ENCODE measurements at regions not wholly inside any gene's neighbourhood (a gene's known extent, or its start where the extent isn't known, plus 50 kb on each side); places are given as distances from the start of the nearest gene placed in this dataset.

DNA sequence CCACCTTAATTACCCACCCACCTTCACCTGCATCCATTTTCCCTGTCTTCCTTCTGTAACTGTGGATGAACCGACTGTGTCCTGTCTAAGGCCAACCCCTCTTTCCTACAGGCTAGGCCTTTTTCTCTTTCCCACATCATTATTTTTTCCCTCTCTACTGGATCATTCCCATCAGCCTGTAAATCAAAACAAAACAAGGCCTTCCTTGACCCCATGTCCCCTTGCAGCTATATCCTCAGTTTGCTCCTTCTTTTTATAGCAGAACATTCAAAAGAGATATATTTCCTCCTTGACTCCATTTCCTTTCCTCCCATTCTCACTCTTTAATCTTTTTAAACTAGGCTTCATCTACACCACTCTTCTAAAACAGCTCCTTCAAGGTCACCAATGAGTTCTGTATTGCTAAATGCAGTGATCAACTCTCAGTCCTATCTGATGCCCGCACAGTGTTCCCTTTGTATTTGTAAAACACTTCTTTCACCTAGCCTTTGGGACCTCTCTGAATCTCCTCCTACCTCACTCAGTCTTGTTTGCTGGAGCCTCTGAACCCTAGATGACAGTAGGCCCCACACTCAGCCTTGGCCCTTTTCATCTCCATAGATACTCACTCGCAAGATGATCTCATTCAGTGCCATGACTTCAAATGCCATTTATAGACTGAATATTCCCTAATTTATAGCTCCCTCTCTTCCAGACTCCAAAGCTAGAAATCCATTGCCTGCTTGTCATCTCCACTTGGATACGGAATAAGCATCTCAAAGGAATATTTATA lies 55.7 kb downstream of the CXCR4 start:
- DNase-seq (ENCODE audit: low spot score) (no peak), ATAC-seq (no peak)
- H3K36me3 Mint-ChIP-seq: no peaks in the 10 kb centered on the region
- no peaks in the 10 kb centered on the region for H3K9me3 Mint-ChIP-seq
- peaks cover 21 to 32% of the 10 kb centered on the region in 2 donors for H3K4me1 Mint-ChIP-seq (ENCODE audit: low read depth in 2 of 2)
- no peak overlapping the region for H3K4me3 Mint-ChIP-seq
- H3K27ac Mint-ChIP-seq: peak overlapping the region in 1 of 2 donors; percentile 1
- H3K27me3 Mint-ChIP-seq: peaks cover 0 to 4% of the 10 kb centered on the region in 2 donors

DNA sequence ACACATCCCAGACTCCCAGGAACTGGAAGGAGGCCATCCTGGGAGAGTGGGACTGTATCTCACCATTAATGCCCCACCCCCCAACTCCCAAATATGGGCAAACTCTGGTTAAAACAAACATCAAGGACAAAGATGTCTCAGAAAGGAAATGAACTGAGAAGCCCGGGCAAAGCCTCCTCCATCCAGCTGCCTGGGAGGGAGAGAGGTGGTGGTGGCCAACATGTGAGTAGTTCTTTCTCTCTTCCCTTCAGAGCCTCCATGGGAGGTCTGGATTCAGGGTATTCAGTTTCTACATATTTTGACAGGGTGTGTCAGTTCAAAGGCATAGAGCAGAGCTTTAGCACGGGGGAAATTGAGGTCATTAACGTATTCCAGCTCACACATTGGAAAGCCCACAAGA lies 57.5 kb downstream of the CXCR4 start:
- H3K27me3 Mint-ChIP-seq: no peaks in the 10 kb centered on the region
- no peaks in the 10 kb centered on the region for H3K9me3 Mint-ChIP-seq
- H3K36me3 Mint-ChIP-seq: no peaks in the 10 kb centered on the region
- H3K4me1 Mint-ChIP-seq (ENCODE audit: low read depth in 2 of 2): peaks cover 31 to 42% of the 10 kb centered on the region in 2 donors
- H3K27ac Mint-ChIP-seq: no peak overlapping the region
- ATAC-seq (no peak), DNase-seq (ENCODE audit: low spot score) (no peak)
- H3K4me3 Mint-ChIP-seq: no peak overlapping the region

GRCh38 chr2:136059036-136059472 lies 58.9 kb downstream of the CXCR4 start:
- H3K27me3 Mint-ChIP-seq: no peaks in the 10 kb centered on the region
- H3K9me3 Mint-ChIP-seq: no peaks in the 10 kb centered on the region
- peaks cover 4% of the 10 kb centered on the region for H3K36me3 Mint-ChIP-seq
- peaks cover 30 to 46% of the 10 kb centered on the region in 2 donors for H3K4me1 Mint-ChIP-seq (ENCODE audit: low read depth in 2 of 2)
- H3K27ac Mint-ChIP-seq: peak overlapping the region; percentile 35 to 92
- no peak for DNase-seq (ENCODE audit: low spot score)
- H3K4me3 Mint-ChIP-seq: peak overlapping the region; percentile 7
- no peak for ATAC-seq

GRCh38 chr2:136058262-136058661 lies 59.7 kb downstream of the CXCR4 start:
- Mint-ChIP-seq H3K27me3 (no peaks in the 10 kb centered on the region), H3K27ac (peak overlapping the region; percentile 92 to 93), H3K4me3 (no peak overlapping the region), H3K36me3 (peaks cover 4% of the 10 kb centered on the region), H3K4me1 (ENCODE audit: low read depth in 2 of 2) (peaks cover 30 to 46% of the 10 kb centered on the region in 2 donors), H3K9me3 (no peaks in the 10 kb centered on the region)
- DNase-seq (ENCODE audit: low spot score): no peak
- ATAC-seq: no peak

GRCh38 chr2:136057802-136058140 lies 60.2 kb downstream of the CXCR4 start:
- peaks cover 4% of the 10 kb centered on the region for H3K36me3 Mint-ChIP-seq
- H3K27me3 Mint-ChIP-seq: no peaks in the 10 kb centered on the region
- peak overlapping the region; percentile 92 to 93 for H3K27ac Mint-ChIP-seq
- H3K4me1 Mint-ChIP-seq (ENCODE audit: low read depth in 2 of 2): peaks cover 31 to 49% of the 10 kb centered on the region in 2 donors
- ATAC-seq (no peak), DNase-seq (ENCODE audit: low spot score) (no peak)
- H3K4me3 Mint-ChIP-seq: peak overlapping the region; percentile 75
- no peaks in the 10 kb centered on the region for H3K9me3 Mint-ChIP-seq

DNA sequence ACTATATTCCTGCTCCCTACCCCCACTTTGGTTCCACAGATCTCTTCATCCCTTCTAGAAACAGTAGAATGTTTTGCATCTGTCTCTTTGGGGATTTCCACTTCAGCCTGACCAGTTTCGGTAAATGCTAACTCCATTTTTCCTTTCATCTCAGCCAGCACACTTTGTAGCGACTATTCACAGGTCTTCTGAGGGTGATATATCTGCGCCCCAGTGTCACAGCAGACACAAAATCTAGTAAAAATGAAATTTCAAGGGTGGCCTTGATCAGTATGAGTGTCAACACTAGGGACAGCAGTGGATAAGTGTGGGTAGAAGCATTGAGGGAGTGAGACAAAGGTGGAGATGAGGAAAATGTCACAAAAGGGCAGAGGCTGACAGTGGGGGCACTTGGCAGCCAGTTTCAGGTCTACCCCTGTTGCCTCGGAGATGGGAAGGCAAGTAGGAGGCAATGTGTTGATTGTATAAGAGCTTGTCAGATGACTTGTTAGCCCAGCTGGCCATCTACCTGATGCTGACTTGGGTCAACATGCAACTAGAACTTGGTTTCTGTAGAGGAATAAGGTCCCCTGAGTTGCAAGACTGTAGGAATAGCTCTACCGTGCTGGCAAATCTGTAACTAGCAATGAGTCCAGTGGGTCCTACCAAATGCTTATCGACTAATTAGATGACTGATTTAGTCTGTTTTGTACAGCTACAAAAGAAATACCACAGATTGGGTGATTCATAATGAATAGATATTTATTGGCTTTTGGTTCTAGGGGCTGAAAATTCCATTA lies 60.7 kb downstream of the CXCR4 start:
- H3K36me3 Mint-ChIP-seq: peaks cover 4% of the 10 kb centered on the region
- H3K4me1 Mint-ChIP-seq (ENCODE audit: low read depth in 2 of 2): peaks cover 36 to 51% of the 10 kb centered on the region in 2 donors
- no peaks in the 10 kb centered on the region for H3K9me3 Mint-ChIP-seq
- DNase-seq (ENCODE audit: low spot score) (peak; percentile 67), ATAC-seq (peak; percentile 85 to 87)
- H3K4me3 Mint-ChIP-seq: peak overlapping the region; percentile 75
- peak overlapping the region; percentile 92 to 93 for H3K27ac Mint-ChIP-seq
- no peaks in the 10 kb centered on the region for H3K27me3 Mint-ChIP-seq

DNA sequence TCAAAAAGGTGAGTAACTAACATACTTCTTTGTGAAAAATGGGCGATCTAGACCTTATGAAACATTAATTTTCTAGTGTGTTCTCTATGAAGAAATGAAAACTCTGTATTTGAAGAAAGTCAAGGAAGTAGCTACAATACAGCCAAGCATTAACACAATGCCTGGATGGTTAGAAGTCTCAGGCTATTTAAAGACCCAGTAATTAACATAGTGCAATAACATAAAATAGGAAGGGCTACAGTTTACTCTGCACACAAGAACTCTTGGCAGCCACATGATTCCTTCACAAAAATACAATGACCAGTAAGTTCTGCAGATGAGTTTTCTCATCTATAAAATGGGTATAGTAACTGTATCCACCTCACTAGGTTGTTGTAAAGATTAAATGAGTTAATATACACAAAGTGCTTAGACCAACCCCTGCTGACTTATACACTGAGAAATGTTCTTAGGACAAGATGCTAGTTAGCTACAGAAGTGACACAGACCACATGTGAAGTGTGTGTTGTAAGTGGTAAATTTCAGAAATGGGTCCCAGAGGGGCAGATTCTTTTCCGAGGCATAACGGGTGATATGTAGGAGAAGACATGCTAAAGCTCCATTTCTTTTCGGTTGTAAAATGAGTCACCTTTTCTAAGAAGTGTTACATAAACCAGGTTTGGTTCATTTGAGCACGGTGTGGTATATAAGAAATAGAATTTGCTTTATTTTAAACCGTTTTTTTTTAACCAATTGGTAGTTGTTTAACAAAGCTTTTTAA lies 61.8 kb downstream of the CXCR4 start:
- Mint-ChIP-seq H3K27me3 (no peaks in the 10 kb centered on the region), H3K4me1 (ENCODE audit: low read depth in 2 of 2) (peaks cover 44 to 57% of the 10 kb centered on the region in 2 donors), H3K36me3 (peaks cover 5% of the 10 kb centered on the region), H3K27ac (peak overlapping the region; percentile 92 to 93), H3K4me3 (peak overlapping the region; percentile 75), H3K9me3 (no peaks in the 10 kb centered on the region)
- peak; percentile 71 for DNase-seq (ENCODE audit: low spot score)
- peak; percentile 76 to 85 for ATAC-seq

DNA sequence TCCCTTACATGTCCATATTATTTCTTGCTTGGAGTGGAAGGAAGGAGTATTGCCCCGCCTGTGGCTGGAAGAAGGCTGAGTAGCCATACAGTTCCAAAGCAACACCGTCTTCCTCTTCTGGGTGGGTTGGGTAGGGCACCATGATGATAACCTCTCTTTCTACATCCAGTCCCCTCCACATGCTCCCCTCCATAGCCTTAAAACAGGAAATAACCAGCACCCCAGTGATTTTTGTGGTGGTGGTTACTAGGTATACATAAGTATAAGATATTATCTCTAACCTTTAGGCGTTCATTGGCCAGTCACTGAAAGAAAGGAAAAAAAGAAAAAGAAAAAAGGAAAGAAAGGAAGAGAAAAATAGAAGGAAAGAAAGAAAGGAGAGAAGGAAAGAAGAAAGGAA lies 63.1 kb downstream of the CXCR4 start:
- Mint-ChIP-seq H3K27me3 (no peaks in the 10 kb centered on the region), H3K36me3 (peaks cover 8% of the 10 kb centered on the region), H3K9me3 (no peaks in the 10 kb centered on the region), H3K4me1 (ENCODE audit: low read depth in 2 of 2) (peaks cover 46 to 65% of the 10 kb centered on the region in 2 donors), H3K4me3 (peak overlapping the region; percentile 75), H3K27ac (peak overlapping the region; percentile 79 to 92)
- no peak for ATAC-seq
- no peak for DNase-seq (ENCODE audit: low spot score)

GRCh38 chr2:136052369-136053362 lies 65.3 kb downstream of the CXCR4 start:
- Mint-ChIP-seq H3K27ac (peak overlapping the region; percentile 68 to 92), H3K4me3 (peak overlapping the region; percentile 83), H3K36me3 (peaks cover 8% of the 10 kb centered on the region), H3K4me1 (ENCODE audit: low read depth in 2 of 2) (peaks cover 49 to 65% of the 10 kb centered on the region in 2 donors), H3K9me3 (no peaks in the 10 kb centered on the region), H3K27me3 (no peaks in the 10 kb centered on the region)
- DNase-seq (ENCODE audit: low spot score): no peak
- ATAC-seq: peak in 1 of 2 donors; percentile 24

DNA sequence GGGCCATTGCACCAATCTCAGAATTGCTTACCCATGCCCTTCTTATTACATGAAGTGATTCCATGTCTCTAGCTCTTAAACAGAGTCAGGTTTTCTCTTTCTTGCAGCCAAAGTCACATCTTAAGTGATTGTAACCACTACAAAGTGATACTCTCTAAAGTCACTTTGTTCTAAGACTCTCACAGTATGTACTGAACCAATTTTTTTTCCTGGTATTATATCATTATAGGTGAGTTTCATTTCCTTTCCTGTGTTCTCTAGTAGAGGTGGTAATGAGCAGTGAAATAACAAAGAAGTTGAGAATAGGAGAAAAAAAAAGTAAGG lies 66.3 kb upstream of the DARS1 start:
- no peak for DNase-seq (ENCODE audit: low spot score)

GRCh38 chr2:136051001-136051724 lies 65.7 kb upstream of the DARS1 start:
- Mint-ChIP-seq H3K9me3 (no peaks in the 10 kb centered on the region), H3K4me1 (ENCODE audit: low read depth in 2 of 2) (peaks cover 38 to 53% of the 10 kb centered on the region in 2 donors), H3K27me3 (peaks cover 0 to 5% of the 10 kb centered on the region in 2 donors), H3K36me3 (peaks cover 8% of the 10 kb centered on the region), H3K4me3 (peak overlapping the region; percentile 83), H3K27ac (peak overlapping the region; percentile 68 to 92)
- ATAC-seq (peak in 1 of 2 donors; percentile 76), DNase-seq (ENCODE audit: low spot score) (no peak)

More for the DNA sequence above, 66.3 kb upstream of the DARS1 start:
- no peaks in the 10 kb centered on the region for H3K9me3 Mint-ChIP-seq
- peaks cover 0 to 1% of the 10 kb centered on the region in 2 donors for H3K27me3 Mint-ChIP-seq
- H3K4me1 Mint-ChIP-seq (ENCODE audit: low read depth in 2 of 2): peaks cover 40 to 55% of the 10 kb centered on the region in 2 donors
- peak overlapping the region; percentile 68 to 92 for H3K27ac Mint-ChIP-seq
- H3K36me3 Mint-ChIP-seq: peaks cover 8% of the 10 kb centered on the region
- H3K4me3 Mint-ChIP-seq: peak overlapping the region; percentile 83
- peak in 1 of 2 donors; percentile 4 for ATAC-seq

Data from natural killer cell treated with Interleukin-12 subunit alpha and Interleukin-12 subunit beta and Interleukin-15 and Interleukin-18, amount 100 ng/mL, for 72 hours (primary cell).